Choroid plexus epithelial cell (primary cell): ENCODE measurements at regions not wholly inside any gene's neighbourhood (a gene's known extent, or its start where the extent isn't known, plus 50 kb on each side); places are given as distances from the start of the nearest gene placed in this dataset.

Experiments
- DNase-seq: peaks from one replicate; pipeline ENCODE4 v3.0.0-alpha.2; 2010; ENCODE audit warnings: low read depth
- H3K4me3 ChIP-seq: 2 replicates; pipeline ENCODE4 v1.5.1; 2011; ENCODE audit warnings: low read depth, mild to moderate bottlenecking, control low read depth, low read length, moderate library complexity
- CTCF ChIP-seq: conservative IDR thresholded peaks from 2 replicates; pipeline ENCODE4 v1.5.1; 2011; ENCODE audit warnings: low read depth, mild to moderate bottlenecking, control low read depth, inconsistent platforms, low read length, moderate library complexity

- H3K4me3 ChIP-seq: no peak overlapping the region
- no peak for TF ChIP-seq CTCF
- DNase-seq: no peak
Observed at GRCh38 chr4:158313566-158313965, 103.3 kb downstream of the TMEM144 start.

- peak; percentile 98 for DNase-seq
- TF ChIP-seq CTCF: no peak
- no peak overlapping the region for H3K4me3 ChIP-seq
Observed at GRCh38 chr4:158314756-158315487, 104.6 kb downstream of the TMEM144 start.

- TF ChIP-seq CTCF: no peak
- no peak overlapping the region for H3K4me3 ChIP-seq
- DNase-seq: peak; percentile 95
Observed at GRCh38 chr4:158315706-158316105, 105.4 kb downstream of the TMEM144 start.

- peak; percentile 47 for DNase-seq
- no peak overlapping the region for H3K4me3 ChIP-seq
- no peak for TF ChIP-seq CTCF
Observed at GRCh38 chr4:158316264-158316663, 106.0 kb downstream of the TMEM144 start.

- no peak overlapping the region for H3K4me3 ChIP-seq
- DNase-seq: no peak
- TF ChIP-seq CTCF: no peak
Observed at GRCh38 chr4:158319880-158320279, 109.6 kb downstream of the TMEM144 start.

GRCh38 chr4:158322109-158322508, 111.8 kb downstream of the TMEM144 start:
- DNase-seq: no peak
- no peak overlapping the region for H3K4me3 ChIP-seq
- no peak for TF ChIP-seq CTCF

GRCh38 chr4:158327525-158327924, 117.2 kb downstream of the TMEM144 start:
- no peak overlapping the region for H3K4me3 ChIP-seq
- TF ChIP-seq CTCF: no peak
- DNase-seq: no peak
